GM18498 (cell line): ENCODE measurements at regions not wholly inside any gene's neighbourhood (a gene's known extent, or its start where the extent isn't known, plus 50 kb on each side); places are given as distances from the start of the nearest gene placed in this dataset.

Source experiments
- ATAC-seq: cut with Tn5 transposase; IDR thresholded peaks from one replicate; pipeline ENCODE4 v1.9.1; 2021; ENCODE audit warnings: mild to moderate bottlenecking, moderate library complexity; ENCODE audit not compliant: unreplicated experiment

DNA sequence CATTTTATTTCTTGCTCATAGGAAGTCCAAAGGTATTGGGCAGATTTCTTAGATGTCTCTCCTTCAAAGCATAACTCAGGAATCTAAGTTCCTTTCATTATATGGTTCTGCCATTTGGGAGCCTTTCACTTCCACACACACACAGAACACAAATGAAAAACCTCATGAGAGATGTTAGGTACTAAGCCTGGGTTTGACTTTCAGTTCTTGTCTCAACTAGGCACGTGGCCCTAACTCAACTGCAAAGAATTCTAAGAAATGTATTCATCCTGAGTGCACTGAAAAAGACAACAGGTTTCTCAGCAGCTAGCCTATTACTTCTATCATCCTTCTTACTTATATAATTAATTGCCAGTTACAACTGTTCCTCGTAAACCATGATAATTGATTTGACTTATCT is 190.0 kb upstream of the SAMSN1 start:
- ATAC-seq: peak; percentile 75

DNA sequence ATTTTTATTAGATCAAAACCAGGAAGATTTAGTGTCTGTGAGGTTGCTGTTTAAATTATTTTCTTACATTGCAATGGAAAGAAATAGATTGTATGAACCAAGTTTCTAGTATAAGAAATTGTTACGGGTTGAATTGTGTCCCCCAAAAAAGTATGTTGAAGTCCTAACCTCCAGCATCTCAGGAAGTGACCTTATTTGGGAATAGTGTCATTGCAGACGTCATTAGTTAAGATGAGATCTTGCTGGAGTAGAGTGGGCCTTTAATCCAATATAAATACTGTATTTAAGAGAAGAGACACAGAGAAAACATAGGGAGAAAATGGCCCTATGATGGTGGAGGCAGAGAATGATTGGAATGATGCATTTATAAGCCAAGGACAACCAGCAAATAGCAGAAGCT is 188.7 kb upstream of the SAMSN1 start:
- no peak for ATAC-seq

DNA sequence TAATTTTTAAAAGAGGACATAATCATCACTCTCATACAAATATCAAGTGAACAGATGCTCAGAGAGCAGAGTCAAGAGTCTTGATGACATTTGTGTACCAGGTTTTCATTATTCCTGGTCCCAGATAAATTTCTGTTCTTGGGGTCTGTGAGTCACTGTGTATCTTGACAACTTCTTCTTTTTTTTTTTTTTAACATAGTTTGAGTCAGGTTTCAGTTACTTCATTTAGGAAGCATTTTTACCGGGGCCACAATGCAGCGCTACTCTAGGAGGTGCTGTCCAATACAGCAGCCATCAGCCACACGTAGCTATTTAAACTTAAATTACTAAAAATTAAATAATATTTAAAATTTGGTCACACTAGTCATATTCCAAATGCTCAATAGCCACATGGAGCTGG is 188.1 kb upstream of the SAMSN1 start:
- ATAC-seq: no peak

DNA sequence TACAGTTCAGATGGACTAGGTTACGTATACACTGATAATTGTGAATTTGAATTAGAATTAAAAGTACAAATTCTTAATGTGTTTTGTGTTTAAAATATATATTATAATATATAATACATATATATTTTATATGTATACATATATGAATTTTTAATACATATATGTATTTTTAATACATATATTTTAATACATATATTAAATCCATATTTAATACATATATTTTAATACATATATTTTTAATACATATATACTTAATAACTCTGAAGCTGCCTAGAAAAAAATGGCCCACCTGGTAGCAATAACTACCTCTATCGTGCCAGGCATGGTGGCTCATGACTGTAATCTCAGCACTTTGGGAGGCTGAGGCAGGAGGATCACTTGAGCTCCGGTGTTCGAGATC is 179.1 kb upstream of the SAMSN1 start:
- ATAC-seq: no peak

DNA sequence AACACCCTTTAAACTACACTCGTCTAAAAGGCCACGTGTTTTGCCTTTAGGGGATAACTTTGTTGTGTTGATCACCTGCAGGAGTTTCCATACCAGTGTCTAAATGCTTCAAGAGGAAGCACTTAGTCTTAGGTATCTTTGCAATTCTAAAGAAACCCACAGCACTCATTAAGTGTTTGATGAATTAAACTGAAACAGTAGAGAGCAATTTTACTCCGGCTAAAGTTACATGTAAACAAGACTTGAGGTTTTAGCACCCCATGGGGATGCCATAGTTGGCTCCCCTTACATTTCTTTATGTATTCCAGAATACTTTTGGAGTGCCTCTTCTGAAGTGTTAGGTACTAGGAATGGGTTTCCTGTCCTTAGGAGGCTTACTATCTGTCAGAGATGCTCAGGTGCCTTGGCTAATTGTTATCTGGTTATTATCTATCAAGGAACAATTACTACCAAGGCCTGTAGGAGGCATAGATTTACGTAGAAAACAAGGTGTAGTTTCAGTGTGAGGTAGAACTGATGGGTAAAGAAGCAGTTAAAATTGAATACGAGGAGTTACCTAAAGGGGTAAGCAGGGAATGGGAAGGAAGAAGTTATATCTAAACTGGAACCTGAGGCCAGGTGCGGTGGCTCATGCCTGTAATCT is 176.8 kb upstream of the SAMSN1 start:
- peak; percentile 72 for ATAC-seq

DNA sequence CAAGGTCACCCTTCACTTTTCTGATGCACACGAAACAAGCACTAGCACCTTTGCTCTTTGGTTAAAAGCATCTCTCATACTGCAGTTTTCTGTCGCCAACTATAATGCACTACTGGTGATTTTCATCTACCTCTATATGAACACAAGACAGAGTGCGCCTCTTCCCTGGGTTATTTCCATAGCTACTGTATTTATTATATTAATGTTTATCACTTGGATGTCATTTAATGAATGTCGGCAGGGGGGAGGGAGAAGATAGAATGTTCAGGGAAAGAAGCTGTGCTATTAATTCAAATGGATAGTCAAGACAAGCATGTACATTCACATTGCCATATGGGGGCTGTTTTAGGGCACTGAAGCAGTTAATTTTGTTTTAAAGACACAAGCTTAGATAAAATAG is 174.1 kb upstream of the SAMSN1 start:
- no peak for ATAC-seq

DNA sequence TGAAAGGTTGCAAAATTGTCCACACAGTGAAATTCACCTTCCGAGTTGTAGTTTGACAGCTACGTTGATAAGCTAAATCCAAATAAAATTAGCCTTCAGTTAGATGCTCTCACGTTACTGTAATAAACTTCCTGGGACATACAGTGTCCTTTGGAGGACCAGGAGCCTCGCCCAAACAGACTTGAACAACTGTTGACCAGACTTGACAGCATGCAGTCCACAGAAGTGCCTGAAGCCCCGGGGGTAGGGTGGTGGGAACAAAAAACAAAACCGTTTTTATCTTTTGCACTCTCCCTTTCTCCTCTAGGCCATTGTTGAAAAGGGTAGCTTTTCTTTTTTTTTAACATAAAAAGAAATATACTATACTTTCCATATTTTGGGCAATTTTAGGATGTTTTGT is 172.8 kb upstream of the SAMSN1 start:
- no peak for ATAC-seq

DNA sequence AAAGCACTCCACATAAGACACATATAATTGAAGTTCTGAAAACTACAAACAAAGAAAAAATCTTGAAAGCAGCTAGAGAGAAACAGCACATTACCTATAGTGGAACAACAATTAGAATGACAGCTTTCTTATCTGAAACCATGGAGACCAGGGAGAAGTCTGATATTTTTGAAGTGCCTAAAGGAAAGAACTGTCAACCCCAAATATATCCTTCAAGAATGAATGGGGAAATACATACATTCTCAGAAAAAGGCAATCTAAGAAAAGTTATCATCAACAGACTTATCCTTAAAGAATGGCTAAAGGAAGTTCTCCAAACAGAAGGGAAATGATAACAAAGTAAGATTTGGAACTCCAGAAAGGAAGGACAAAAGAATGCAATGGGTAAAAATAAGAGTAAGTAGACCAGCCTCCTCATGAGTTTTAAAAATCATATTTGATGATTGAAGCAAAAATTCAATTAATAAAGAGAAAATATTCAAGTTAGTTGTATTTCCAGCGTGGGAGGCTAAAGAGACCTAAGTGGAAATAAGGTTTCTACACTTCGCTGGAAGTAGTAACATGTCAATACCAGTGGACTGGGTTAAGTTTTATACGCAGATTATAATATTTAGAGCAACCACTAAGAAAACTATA is 170.8 kb upstream of the SAMSN1 start:
- no peak for ATAC-seq

DNA sequence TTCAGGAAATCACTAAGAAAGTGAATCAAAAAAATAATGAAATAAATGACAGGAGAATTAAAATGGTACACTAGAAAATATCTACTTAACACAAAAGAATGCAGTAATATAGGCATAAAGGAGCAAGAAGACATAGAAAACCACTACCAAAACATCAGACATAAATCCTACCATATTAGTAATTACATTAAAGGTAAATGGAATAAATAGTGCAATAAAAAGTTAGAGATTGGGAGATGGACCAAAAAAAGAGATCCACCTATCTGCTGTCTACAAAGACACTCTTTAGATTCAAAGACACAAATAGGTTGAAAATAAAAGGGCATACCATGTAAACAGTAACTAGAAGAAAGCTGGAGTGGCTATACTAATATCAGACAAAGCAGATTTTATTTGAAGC is 167.0 kb upstream of the SAMSN1 start:
- ATAC-seq: no peak

DNA sequence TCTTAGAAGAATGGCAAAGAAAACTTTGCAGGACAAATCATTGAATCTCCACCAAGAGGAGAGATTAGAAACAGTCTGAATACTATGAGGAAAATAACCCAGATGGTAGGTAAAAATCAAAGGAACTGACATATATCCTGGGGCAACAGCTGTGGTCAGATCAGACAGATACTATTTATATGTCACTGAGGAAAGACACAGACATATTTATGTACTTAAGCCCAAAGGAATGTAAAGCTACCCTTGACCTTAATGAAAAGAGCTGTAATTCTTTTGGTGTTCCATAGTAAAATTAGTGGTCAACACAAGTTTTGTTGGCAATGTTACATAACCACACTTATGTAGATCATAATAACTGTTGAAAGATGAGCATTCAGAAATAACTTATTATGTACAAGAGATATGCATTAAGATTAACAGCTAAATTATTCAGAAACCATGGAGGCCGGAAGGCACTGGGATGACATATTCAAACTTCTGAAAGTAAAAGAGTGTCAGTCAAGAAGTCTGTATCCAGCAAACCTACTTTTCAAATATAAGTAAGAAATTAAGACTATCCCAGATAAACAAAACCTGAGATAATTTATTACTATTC is 166.1 kb upstream of the SAMSN1 start:
- ATAC-seq: no peak

DNA sequence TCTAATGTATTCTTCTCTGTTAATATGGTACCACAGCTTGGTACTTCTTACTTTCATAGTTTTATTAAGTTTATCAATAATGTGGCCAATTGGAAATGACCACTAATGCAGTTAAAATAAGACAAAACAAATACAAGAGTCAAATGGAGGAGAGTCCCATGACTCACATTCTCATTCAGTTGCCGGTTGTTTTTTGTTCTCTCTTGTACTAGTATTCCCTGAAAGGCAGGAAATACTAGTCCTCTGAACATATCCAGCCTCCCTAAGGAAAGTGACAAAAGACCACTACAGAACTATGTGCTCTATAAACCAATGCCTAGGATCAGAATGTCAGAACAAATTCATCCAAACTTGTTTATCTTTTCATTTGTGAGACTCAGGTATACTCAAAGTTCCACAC is 165.2 kb upstream of the SAMSN1 start:
- no peak for ATAC-seq

DNA sequence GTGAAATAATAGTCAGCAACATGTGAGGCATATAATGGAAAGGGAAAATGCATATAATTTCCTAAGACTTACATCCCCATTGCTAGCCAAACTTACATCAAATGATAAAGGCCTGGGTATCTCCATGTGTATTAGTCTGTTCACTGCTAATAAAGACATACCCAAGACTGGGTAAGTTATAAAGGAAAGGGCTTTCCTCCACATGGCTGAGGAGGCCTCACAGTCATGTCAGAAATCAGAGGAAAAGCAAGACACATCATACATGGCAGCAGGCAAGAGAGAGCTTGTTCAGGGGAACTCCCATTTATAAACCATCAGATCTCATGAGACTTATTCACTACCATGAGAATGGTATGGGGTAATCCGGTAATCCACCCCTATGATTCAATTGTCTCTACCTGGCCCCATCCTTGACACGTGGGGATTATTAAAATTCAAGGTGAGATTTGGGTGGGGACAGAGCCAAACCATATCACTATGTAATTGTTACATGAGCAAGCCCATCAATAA is 161.5 kb upstream of the SAMSN1 start:
- ATAC-seq: no peak

DNA sequence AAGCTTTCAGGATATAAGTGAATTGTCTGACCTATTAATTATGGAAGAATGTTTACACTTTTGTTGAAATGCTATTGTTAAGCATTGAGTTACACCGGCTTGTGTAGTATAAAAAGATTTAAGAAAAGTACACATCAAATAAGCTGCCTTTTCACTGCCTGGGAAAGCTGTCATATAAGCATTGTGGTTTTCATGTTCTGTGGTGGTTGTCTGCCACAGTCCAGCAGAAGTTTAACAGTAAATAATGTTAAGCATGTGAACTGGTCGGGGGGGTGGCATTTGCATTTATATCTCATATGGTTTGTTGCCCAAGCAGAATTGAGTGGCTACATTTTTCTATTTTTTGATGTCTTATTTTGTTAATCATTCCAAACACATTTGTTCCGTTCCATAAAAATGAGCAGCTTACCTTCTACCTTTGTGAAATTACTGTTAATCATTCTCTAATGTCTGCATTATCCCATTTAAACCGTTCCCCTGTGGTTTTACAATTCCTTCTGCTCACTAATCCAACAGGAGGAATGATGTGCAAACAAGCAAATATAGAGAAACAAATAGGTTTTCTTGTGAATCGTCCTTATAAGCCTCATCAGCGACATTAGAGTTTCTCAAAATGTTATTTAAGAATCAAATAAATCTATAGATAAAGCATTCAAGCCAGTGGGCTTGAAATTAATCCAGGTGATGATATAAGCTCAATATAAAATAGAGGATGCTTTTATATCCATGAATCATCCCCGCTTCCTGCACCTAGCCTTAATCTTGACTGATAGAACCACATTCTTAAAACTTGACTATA is 160.8 kb upstream of the SAMSN1 start:
- no peak for ATAC-seq

DNA sequence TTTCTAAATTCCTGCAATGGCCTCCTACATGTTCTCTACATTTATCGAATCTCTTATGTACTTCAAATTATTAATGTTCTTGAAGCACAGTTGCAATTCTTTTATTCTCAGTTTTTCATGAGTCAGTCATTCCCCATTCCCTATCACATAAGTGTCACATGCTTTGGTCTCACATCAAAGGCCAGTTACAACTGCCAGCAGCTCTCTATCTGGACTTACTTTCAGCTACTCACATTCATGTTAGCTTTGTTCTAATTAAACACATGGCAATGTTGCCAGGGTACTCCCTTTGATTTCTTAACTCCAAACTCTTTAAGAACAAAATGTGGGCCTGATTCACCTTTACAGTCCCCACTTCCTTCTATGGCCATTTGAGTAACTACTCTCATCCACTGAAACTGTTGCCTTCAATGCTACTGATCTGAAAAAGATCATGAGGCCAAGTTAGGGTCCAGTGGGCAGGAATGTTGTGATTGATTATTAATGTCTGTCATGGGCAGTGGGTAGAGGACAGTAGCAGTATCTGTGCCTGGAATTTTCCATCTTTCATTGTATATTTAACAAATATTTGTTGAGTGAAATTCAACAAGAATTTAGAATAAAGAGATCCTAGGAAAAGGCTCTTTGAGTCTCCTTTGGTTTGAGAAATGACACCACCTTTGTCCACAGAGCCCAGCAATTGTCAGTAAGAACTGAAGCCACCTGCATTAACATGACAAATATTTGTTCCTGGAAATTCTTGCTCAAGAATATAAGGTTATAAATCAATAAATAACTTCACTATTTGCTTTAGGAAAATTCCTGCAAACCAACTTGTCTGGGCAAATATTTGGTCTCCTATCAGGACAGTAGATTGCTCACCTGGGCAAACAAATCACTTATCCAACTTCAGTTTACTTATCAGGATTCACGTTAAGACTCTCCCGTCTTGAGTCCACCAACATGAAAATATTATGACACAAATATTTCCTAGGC is 153.6 kb upstream of the SAMSN1 start:
- no peak for ATAC-seq

DNA sequence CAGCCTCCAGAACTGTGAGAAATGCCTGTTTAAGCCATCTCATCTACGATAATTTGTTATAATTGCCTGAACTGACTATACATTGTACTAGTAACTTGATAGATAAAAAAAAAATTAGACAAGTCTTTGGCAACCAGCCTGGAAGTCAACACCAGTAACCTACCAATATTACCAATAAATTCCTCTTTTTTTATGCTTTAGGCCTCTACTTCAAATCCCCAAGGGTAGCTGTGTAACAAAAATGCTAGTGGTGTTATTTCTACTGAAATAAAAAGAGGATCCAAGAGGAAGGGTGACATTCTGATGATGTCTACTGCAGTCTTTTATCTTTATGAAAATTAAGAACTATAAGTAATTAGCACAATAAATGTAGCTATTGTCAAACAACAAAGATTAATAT is 151.7 kb upstream of the SAMSN1 start:
- no peak for ATAC-seq

DNA sequence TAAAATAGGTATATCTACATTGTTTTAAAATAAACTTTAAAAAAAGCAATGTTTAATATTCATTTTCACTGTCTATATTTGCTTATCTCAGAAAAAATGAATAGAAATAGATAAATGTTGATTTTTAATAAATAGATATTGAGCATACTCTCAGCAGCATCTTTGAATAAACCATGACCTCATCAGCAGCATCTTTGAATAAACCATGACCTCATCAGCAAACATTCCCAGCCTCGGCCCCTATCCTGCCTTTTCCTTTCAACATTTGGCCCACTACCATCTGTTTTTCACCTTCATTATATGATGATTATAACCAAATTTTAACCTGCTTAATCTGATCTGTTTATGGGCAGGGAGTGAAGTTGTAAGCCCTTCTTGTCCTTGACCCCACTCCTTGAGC is 148.7 kb upstream of the SAMSN1 start:
- ATAC-seq: no peak

DNA sequence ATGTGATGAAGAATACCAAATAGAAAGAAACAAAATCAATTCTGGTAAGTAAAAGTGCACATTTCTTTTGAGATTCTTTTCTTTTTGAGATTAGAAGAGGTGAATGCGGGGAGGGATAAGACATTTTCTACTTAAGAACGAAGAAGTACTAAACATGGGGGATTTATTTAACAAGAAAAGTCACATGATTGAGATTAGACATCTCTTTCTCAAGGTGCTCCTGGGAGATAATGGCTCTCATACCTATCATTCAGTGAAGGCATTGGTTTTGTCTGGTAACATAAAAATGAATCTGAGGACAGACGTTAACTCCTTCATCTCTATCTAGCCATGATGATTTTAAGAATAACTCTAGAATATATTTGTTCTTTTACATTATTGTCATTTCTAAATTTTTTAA is 147.9 kb upstream of the SAMSN1 start:
- no peak for ATAC-seq

DNA sequence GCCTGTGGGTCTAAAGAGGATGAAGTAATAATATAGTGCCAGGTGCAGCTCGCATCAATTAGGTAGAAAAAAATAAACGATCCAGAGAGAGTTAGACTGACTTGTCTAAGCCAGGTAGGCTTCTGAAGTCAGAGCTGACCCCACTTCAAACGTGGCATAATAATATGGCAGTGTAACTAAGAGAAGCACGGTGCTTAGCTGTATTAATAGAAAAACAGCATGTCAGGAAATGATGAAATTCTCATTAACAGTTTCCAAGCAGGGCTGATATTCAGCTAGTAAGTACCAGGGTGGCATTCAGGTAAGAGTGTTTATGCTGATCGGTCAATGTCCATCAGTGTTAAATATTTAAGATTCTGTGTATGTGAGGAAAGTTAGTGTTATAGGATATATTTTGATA is 145.8 kb upstream of the SAMSN1 start:
- ATAC-seq: no peak

DNA sequence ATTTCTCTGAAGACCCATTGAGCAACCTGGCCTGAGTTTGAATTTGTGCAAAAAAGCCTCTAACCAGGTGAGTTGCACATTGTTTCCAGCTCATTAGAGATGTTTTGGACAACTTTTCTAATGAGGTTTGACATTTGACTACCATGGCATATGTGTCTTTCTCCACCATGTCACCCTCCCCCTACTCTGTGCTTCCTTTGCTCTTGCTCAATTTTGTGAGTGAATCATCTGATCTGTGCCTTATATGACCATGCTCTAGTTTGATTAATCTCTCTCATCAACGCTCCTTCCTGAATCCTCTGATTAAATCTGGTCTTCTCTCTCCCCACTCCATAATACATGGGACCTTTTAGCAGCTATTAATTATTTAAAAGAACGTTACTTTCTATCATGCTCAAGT is 144.8 kb upstream of the SAMSN1 start:
- ATAC-seq: no peak

DNA sequence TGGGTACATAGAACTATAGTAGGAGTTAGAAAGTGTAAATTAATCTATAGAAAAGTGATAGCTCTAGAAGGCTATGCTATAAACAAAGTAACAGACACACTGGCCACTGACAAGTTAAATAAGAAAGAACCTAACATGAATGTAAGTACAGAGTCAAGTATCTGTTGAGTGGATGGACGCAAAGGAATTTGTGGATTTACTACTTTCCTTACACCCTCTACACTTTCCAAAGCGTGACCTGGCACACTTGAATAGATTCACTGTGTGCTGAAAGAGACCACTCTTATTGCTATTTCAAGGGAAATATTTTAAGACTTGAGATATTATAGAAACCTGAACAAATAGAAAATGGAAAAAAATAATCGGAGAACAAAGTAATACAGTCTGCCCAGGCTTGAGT is 142.8 kb upstream of the SAMSN1 start:
- no peak for ATAC-seq

DNA sequence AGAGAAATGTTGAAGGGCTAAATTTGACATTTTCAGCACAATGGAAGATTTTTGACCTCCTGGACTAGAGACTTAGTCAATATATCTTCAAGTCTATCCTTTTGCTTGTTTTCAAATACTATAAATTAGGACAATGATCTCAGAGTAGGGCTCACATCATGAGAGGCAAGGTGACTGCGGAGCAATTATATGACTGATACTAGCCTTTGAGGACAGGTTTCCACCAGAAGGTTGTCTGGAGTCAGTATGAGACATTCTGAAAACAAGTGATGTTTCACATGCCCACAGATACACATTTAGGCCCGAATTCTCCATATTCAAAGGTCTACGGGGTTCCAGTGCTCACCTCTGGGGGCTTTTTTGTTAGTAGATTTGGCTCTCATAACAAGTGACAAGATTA is 142.3 kb upstream of the SAMSN1 start:
- peak; percentile 36 for ATAC-seq
